GM06990 (cell line): ENCODE measurements at regions not wholly inside any gene's neighbourhood (a gene's known extent, or its start where the extent isn't known, plus 50 kb on each side); places are given as distances from the start of the nearest gene placed in this dataset.

Experiments
- DNase-seq: peaks from one replicate; pipeline ENCODE4 v3.0.0-alpha.2; 2011; ENCODE audit not compliant: insufficient read length; ENCODE audit errors: extremely low read depth
- H3K27me3 ChIP-seq: replicated peaks from 2 replicates; pipeline ENCODE4 v1.6.0; 2011; ENCODE audit warnings: low read length; ENCODE audit not compliant: control insufficient read depth, insufficient read depth
- H3K36me3 ChIP-seq: 2 replicates; pipeline ENCODE4 v1.5.1; 2011; ENCODE audit warnings: low read length; ENCODE audit not compliant: control insufficient read depth, insufficient read depth
- H3K4me3 ChIP-seq: replicated peaks from 2 replicates; pipeline ENCODE4 v1.5.1; 2011; ENCODE audit warnings: low read depth, mild to moderate bottlenecking, control low read depth, low read length
- CTCF ChIP-seq: IDR thresholded peaks from 2 replicates; pipeline ENCODE4 v1.5.1; 2011; ENCODE audit warnings: low read length, control low read depth, mild to moderate bottlenecking, inconsistent platforms; ENCODE audit not compliant: insufficient read depth, poor library complexity, severe bottlenecking

- no peak for DNase-seq
- no peaks in the 10 kb centered on the region for H3K27me3 ChIP-seq
Observed at GRCh38 chr1:67514300-67514699, 84.1 kb upstream of the SERBP1 start.

GRCh38 chr1:67514786-67515185 is 84.6 kb upstream of the SERBP1 start:
- no peaks in the 10 kb centered on the region for H3K27me3 ChIP-seq
- no peak for TF ChIP-seq CTCF
- H3K4me3 ChIP-seq = no peak overlapping the region

More at GRCh38 chr1:67514300-67514699, 84.1 kb upstream of the SERBP1 start:
- no peaks in the 10 kb centered on the region for H3K36me3 ChIP-seq
- no peak overlapping the region for H3K4me3 ChIP-seq
- TF ChIP-seq CTCF = no peak

GRCh38 chr1:67515324-67516080 is 85.3 kb upstream of the SERBP1 start:
- no peaks in the 10 kb centered on the region for H3K36me3 ChIP-seq
- DNase-seq = no peak
- no peaks in the 10 kb centered on the region for H3K27me3 ChIP-seq
- no peak for TF ChIP-seq CTCF
- H3K4me3 ChIP-seq = no peak overlapping the region

More at GRCh38 chr1:67514786-67515185, 84.6 kb upstream of the SERBP1 start:
- no peaks in the 10 kb centered on the region for H3K36me3 ChIP-seq
- no peak for DNase-seq

GRCh38 chr1:67517046-67517445 is 86.8 kb upstream of the SERBP1 start:
- H3K27me3 ChIP-seq = no peaks in the 10 kb centered on the region
- no peak for TF ChIP-seq CTCF
- no peak for DNase-seq
- no peak overlapping the region for H3K4me3 ChIP-seq
- no peaks in the 10 kb centered on the region for H3K36me3 ChIP-seq

- H3K36me3 ChIP-seq = no peaks in the 10 kb centered on the region
- no peak for DNase-seq
- no peaks in the 10 kb centered on the region; the same call in 1 of the 2 replicates for H3K27me3 ChIP-seq
- TF ChIP-seq CTCF = no peak
- H3K4me3 ChIP-seq = no peak overlapping the region
Observed at GRCh38 chr1:67522001-67522441, 91.8 kb upstream of the SERBP1 start.

GRCh38 chr1:67522793-67523192 is 92.6 kb upstream of the SERBP1 start:
- no peak for DNase-seq
- no peak for TF ChIP-seq CTCF

More at GRCh38 chr1:67522793-67523192, 92.6 kb upstream of the SERBP1 start:
- Histone ChIP-seq H3K4me3 (no peak overlapping the region), H3K36me3 (no peaks in the 10 kb centered on the region), H3K27me3 (no peaks in the 10 kb centered on the region; the same call in 1 of the 2 replicates)
